Left hindlimb (tissue), 1 donor: ENCODE measurements at regions not wholly inside any gene's neighbourhood (a gene's known extent, or its start where the extent isn't known, plus 50 kb on each side); places are given as distances from the start of the nearest gene placed in this dataset.
A peak's percentile ranks its signal among the peaks of the same experiment; 100 is the strongest.

Source experiments
- DNase-seq: peaks from one replicate; pipeline ENCODE4 v3.0.0-alpha.2; 2018

DNA sequence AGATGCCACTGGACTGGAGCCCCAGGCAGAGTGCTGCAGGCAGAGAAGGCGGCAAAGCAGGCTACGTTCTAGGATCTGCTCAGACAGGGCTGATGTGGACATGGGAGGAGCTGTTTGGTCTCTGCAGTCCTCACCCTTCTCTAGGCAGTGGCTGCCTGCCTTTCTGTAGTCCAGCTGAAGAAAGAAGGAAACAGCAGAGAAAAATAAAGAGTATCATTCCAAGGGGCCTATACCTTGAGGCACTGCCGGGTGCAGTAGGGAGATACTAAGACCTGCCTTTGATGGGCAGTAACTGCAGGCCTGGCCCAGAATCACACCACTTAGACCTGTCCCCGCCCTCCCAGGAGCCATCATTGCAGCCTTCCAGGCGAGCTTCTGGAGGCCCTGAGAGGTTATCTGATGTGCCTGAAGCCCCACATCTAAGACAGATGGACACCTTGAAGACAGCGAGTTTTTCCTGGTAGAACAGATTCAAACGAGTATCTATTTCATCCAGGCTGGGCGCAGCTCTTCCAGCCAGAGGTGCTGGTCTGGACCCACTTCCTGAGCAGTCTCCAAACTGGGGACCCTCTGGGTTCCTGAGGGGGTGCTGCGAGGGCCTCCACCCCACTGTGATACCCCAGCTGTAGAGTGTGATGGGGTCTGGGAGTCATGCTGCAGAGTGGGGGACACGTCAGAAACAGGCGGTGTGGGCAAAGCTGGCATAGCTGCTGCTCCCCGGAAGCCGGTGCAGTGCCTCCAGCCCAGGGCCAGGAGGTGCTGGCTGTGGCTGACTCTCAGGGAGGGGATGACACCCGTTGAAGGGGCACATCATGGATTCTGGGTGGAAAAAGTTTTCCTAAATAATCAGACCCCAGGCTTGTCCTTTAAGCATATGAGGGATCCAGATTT, 87.3 kb upstream of the OTOS start:
- DNase-seq: peak; percentile 6

DNA sequence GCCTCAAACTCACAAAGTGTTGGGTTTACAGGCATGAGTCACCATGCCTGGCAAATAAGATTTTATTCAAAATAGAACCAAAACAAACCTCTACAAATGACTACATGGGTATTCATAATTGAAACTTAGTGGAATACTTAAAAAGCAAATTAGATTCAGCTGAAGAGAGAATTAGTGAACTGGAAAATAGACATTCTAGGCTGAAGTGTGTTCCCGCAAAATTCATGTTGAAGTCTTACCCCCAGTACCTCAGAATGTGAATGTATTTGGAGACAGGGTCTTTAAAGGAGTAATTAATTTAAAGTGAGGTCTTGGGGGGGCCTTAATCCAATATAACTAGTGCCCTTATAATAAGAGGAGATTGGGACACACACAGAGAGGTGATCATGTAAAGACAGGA, 88.5 kb upstream of the OTOS start:
- no peak for DNase-seq

DNA sequence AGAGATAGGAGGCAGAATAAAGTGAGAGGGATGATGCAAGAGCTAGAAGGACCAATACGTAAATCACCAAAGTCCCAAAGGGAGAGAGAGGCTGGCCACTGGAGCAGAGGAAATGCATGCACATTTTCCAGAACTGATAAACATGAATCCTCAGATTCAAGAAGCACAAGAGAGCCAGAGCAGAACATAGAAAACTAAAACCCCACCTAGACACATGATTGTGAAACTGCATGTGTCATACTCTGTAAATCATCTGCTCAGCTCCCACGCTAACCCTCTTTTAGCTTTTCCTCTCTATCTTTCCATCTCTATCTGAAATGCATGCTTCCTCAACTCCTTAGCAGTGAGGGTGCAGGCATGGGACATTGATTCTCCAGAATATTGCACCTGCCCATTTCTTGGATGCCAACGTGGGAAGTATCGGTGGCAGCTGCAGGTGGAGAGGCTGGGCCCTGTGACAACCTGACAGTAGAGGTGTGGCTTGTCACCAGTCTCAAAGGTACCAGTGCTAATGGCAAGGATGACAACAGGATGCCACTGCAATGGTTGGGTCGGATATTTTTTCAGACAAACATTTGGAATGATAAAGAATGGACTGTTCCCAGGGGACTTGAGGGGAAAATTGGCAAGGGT, 89.3 kb upstream of the OTOS start:
- DNase-seq: peak; percentile 15

DNA sequence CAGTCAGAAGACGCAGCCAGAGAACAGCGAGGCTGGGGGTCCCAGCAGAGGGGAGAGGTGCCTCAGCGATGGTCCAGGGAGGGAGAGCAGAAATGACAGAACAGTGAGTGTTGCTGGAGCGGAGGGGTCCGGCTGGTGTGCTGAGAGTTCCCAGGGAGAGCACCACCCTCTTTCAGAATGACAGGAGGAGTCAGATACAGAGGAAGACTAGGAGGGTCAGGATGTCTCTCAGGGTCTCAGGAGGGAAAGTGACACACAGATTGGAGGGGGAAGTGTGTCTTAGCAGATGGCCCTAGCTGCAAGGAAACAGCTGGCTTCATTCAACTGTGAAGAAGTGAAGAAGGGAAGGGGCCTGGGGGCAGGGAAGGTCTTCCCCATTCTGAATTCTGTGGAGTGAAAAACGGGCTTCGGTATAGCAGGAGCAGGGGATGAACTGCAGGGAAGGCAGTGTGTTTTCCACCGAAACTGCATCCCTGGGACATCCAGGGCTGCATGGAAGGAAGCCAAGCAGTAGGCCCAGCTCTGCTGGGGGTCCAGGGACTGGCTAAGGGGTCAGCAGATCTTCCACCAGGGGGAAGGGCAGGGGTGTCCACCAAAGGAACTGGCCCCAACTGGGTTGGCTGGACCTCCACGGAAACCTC, 90.0 kb upstream of the OTOS start:
- DNase-seq: peak; percentile 15

DNA sequence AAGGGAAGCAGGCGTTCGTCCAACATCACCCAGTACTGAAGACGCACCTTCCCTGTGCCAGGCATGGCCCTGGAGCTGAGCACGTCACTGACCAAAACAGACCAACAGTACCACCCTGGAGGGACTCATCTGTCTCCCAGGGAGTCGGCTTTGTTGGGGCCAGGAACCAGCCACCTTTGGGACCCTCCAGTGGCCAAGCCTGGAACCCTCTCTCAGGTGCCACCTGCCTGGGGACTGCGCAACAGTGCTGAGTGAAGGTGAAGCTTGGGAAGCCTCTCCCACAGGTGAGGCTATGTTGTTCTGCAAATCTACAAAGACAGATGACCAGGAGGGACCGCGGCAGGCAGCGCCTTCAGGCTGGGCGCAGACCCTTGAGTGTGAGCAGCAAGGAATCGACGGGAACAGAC, 91.4 kb upstream of the OTOS start:
- DNase-seq: peak; percentile 12

DNA sequence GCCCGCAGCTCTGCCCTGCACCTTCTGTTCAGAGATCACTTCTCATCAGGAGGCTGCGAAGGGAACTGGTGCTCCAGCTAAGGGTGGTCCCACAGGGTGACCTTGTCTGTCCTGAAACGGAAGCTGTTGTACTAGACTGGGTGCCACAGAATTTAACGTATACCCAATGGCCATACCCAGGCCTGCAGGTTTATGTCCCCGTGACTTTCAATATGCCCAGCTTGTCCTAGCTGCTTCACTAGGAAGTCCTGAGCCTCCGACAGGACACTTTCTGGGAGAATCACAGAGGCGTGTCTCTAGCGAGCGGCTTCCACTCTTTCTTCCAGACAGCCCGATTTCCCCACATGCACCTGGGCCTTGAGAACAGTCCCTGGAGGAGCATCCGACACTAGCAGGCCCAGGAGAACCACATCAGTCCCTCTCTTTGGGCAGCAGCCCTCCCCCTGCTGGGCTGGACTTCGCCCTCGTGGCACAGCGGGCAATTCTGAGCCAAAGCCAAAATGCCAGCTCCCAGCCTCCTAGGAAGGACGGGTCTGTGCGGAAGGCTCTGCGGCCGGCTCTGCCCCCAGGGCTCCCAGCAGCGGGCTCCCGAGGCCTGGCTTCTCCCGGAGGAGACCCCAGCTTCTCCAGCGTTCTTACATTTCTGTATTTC, 91.9 kb upstream of the OTOS start:
- DNase-seq: no peak

DNA sequence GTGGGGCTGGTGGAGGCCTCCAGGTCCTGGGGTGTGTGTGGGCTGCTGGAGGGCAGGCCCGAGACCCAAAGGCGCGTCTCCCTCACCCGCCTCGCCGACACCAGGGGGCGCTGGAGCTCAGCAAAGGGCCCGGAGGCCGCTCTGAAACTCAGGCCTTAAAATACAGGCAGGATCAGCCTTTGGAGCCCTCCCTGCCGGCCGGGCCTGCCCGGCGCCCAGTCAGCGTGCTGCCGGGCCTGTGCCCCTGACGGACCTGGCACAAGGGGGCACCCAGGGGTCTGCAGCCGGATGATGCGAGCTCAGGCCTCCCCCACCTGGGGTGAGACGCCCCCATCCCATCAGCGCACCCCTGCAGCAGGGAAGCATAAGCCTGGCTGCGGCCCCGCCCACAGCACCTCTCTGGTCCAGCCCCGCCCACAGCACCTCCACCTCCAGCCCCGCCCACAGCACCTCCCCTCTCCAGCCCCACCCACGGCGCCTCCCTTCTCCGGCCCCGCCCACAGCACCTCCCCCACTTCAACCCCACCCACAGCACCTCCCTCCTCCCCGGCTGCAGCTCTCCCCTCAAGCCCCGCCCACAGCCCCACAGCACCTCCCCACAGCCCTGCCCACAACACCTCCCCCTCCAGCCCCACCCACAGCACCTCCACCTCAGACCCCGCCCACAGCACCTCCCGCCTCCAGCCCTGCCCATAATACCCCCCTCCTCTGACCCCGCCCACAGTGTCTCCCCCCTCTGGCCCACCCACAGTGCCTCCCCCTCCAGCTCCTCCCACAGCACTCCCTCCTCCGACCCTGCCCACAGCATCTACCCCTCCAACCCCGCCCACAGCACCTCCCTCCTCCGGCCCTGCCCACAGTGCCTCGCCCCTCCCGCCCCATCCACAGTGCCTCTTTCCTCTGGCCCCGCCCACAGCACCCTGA, 92.8 kb upstream of the OTOS start:
- DNase-seq: peak; percentile 86

DNA sequence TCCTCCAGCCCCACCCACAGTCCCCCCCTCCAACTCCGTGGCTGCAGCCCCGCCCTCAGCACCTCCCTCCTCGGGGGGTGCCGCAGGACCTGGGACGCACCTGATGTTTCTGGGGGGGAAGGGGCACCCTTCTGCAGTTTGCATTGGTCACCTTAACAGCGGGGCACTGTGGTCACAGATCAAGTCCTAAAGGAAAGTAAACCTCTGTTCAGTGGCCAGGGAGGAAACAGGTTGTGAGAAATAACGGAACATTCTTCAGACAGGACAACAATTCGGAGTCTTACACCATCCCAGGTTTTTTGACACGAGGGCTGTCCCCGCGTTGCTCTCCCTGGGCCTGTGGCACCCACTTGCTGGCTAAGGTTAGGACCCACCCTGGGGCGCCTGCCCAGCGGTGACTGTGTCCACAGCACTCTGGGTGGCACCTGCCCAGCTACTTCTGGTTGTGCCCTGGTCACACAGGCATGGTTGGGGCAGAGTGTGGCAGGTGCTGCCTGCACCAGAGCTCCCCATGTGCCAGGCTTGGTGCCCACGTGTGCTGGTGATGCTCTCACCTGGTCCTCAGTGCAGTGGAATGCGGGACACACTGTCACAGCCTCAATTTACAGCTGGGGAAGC, 93.5 kb upstream of the OTOS start:
- peak; percentile 35 for DNase-seq

DNA sequence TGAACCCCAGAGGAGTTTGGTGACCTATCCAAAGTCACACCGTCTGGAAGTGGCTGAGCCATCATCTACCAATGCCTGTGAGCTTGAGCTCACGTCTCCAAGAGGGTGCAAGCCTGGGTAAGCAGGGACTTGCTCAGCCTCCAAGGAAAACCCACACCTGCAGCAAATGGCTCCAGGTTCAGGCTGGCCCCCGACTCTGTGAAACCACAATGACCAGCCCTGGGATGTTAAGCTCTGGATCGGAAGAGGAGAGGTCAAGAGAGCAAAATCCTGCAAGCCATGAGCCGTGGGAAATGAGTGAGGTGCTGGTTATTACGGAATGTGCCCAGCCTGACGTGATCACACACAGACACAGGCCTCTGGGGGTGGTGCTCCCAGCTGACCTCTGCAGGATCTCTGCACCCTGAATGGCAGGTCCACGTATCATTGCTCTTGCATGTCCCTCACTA, 94.1 kb upstream of the OTOS start:
- DNase-seq: no peak

DNA sequence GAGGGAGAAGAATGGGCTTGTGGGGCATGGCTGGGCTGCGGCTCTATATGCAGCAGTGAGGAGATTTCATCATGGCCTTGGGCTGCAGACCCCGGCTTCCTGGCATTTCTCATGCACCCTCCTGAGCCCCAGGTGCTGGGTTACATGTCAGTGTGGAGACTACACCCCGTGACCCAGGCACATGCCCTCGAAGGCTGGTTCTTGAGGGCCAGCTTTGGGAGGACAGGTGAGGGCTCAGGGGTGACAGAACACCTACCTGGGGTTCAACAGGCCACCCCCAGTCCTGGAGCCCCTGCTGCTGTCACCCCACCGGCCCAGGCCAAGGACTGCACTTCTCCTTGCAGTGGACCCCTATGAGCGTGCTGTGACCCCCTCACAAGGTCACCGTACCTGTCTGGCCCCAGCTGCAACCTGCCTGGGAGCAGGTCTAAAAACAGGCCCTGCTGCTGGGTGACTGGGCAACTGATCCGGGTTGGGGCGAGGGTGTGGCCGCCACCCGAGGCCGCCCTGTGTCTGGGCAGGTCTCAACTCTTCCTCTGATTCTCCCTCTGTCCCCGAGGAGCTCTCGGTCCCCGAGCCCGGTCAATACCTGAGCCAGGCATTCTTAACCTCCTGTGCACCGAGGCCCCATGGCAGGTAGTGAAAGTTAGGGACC, 94.8 kb upstream of the OTOS start:
- peak; percentile 29 for DNase-seq

DNA sequence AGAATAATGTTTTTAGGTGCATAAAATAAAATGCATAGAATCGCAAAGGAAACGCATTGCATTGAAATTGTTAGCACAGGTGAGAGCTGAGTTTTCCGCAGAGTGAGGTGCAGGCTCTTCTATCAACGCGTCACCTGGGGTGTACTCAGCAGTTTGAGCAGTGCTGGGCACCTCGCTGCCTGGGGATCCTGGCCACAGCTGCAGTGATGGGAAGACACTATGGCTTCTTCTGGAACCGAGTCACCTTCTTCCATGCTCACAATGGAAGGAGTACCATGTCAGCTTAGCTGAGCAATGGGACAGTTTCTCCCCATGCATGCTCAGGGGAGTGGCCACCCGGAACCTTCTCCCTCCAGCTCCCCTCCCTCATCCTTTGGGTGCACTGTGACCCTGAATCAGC, 95.4 kb upstream of the OTOS start:
- peak; percentile 1 for DNase-seq

DNA sequence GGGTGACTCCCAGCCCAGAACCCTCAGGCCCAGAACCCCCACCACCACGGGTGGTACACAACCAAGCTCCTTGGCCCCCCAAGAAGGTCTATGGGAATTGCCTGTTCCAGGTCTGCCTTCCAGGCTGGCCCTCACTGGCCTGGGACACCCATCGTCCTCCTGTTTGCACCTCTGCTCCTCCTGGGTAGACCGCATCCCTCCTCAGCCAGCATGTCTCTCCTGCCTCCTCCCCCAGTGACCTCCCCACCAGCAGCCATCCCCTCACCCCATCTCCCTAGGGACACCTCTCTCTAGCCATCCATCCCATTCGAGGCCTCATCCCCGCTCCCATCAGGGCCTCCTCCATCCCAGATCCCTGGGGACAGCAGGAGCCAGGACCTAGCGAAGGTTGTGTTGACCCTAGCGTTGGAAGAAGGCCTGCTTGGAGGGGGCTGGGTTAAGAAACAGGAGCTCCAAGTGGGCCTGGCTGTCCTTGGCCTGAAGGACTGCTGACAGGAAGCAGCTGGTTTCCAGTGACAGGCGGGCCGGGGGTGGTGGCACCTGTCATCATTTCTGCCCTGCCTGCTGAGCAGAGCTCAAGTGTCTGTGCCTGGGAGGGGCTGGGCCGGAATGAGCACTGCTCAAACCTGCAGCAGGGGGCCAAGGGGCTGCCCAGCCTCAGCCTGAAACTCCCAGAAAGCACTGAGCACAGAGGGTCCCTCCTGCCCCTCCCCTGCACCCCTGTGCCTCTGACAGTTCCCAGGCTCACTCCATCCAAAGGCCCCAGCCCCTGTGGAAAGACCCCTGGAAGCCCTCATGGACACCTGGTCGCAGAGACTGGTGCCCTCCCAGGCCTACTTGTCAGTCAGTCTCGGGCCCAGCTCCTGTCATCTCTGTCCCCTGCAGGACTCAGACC, 96.0 kb upstream of the OTOS start:
- DNase-seq: peak; percentile 69

DNA sequence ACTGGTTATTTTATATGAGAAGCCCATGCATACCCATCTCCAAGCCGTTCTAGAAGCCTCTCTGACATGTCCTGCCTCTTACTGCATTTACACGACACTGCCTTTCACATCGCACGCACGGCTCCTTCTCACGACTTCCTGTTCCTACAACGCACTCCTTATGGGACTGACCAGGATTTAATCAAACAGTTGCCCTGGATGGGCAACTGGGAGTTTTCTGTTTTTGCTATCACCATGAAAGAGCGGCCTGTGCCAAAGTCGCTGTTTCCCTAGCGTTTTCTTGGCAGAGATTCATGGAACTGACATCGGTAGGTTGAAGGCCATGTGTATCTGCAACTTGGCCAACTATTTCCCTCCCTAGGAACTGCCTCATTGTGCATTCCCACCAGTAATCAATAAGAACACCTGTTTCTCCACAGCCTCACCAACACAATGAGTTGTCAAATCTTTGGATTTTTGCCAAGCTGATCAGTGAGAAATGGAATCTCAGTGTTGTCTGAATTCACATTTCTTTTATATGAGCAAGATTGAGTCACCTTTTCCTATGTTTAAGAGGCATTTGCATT, 97.2 kb upstream of the OTOS start:
- peak; percentile 26 for DNase-seq

DNA sequence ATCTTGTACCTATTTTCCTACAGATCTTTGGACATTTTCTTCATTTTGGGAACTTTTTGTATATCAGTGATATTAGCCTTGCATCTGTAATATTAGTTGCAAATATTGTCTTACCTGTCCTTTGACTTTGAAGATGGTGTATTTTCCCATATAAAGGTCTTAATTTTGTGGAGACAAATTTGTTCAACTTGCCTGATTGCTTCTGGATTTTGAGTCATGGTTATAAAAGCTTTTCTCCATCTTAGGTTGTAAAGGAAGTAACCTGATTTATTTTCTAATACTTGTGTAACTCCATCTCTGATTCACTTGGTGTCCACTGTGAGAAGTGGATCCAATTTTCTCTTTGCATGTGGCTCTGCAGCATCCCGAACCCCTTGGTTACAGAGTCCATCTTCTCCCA, 97.7 kb upstream of the OTOS start:
- DNase-seq: no peak

DNA sequence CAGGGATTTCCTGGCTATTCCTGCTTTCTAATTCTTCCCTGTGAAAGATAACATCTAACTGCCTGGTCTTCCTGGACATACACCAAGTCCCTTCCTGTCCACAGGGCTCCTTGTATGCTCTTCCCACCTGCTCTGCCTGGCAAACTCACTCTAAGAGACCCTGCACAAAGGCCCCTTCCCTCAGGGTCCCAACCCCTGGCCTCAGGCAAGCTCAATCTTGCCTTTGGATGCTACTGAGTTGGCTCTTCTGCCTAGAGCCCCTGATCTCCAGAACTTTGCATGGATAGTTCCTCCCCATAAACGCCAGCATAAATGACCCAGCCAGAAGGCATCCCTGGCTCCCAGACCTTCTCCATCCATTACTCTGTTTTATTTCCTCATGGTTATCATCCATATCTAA, 98.3 kb upstream of the OTOS start:
- DNase-seq: no peak

DNA sequence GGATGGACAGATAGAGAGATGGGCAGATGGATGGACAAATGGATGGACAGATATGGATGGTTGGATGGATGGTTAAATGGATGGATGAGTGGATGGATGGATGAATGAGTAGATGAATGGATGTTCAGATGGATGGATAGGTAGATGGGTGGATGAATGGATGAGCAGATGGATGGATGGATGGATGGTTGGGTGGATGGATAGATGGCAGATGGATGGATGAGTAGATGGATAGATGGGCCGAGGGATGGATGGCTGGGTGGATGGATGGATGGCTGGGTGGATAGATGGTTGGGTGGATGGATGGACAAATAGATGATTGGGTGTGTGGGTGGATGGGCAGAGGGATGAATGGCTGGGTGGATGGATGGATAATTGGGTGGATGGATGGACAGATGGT, 98.9 kb upstream of the OTOS start:
- DNase-seq: no peak

DNA sequence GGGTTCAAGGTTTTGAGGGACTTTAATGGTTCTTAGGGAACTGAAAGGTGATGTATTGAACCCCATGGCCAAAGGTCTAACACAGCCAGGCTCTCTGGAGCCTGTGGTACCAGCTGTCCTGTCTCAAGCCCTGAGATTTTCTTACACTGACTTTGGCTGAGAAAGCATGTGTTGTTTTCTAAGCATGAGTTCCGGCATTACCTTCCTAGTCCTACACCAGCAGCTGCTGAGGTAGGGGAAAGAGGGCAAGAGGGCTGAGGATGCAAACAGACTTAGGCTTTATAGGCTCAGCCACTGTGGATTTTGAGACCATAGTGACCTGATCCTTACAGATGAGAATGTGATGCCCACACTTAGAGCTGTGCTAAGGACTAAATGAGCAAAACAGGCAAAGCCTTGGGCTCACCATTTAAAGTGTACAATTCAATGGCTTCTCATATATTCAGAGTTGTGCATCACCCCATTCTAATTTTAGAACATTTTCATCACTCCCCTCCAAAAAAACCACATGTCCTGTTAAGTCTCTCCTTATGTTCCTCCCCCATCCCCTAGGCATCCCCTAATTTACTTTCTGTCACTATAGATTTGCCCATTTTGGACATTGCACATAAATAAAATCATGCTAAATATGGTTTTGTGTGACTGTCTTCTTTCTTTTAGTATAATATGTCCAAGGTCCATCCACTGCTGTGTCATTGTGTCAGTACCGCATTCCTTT, 99.7 kb upstream of the OTOS start:
- no peak for DNase-seq

DNA sequence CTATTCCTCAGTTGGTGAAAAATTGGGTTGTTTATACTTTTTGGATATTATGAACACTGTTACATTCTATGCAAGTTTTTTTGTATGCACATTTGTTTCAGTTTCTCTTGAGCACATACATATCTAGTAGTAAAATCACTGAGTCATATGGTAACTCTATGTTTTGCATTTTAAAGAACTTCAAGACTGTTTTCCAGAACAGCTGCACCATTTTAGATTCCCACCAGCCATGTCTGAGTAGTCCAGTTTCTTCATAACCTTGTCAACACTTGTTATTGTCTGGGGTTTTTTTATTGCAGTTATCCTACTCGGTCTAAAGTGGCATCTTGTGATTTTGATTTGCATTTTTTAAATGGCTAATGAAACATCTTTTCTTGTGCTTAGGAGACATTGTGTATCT, 100.3 kb upstream of the OTOS start:
- DNase-seq: no peak

DNA sequence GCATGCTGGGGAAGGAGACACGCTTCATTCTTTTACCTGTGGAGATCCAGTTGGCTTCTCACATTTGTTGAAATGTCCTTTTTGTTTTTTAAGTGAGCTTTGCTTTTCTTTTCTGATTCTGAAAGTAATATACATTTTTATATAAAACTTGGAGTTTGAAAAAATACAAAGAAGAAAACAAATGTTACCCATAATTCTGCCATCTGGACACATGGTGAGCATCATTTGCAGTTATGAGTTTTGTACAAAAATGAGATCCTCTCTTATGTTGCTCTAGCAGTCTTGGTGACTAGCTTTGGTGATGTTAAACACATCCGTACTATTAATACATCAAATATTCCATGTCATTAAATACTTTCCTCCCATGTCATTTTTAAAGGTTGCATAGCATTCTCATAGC, 101.1 kb upstream of the OTOS start:
- no peak for DNase-seq
